NCI-H345 treated with DMSO at 0.1 percent for 48 hours (cell line): ENCODE measurements at regions not wholly inside any gene's neighbourhood (a gene's known extent, or its start where the extent isn't known, plus 50 kb on each side); places are given as distances from the start of the nearest gene placed in this dataset.

Experiments used
- DNase-seq: peaks from one replicate; lab custom pipeline; 2025; ENCODE audit not compliant: unreplicated experiment; lab: John Stamatoyannopoulos, UW

GRCh38 chr3:148077318-148077923, 620.3 kb upstream of the AGTR1 start:
- DNase-seq: no peak

- DNase-seq: no peak
These were observed 619.7 kb upstream of the AGTR1 start for GRCh38 chr3:148077965-148078364.

GRCh38 chr3:148078658-148079057, 619.0 kb upstream of the AGTR1 start:
- DNase-seq: no peak

GRCh38 chr3:148079370-148079769, 618.3 kb upstream of the AGTR1 start:
- DNase-seq: no peak

GRCh38 chr3:148081926-148082325, 615.8 kb upstream of the AGTR1 start:
- no peak for DNase-seq

- no peak for DNase-seq
These were observed 615.0 kb upstream of the AGTR1 start for GRCh38 chr3:148082506-148083280.

- no peak for DNase-seq
These were observed 614.0 kb upstream of the AGTR1 start for GRCh38 chr3:148083526-148084182.

GRCh38 chr3:148084931-148085330, 612.8 kb upstream of the AGTR1 start:
- DNase-seq: no peak

GRCh38 chr3:148087601-148088371, 609.9 kb upstream of the AGTR1 start:
- no peak for DNase-seq

- no peak for DNase-seq
These were observed 608.5 kb upstream of the AGTR1 start for GRCh38 chr3:148089171-148089570.

GRCh38 chr3:148090156-148090555, 607.5 kb upstream of the AGTR1 start:
- no peak for DNase-seq

GRCh38 chr3:148092624-148093347, 604.9 kb upstream of the AGTR1 start:
- no peak for DNase-seq

- no peak for DNase-seq
These were observed 604.0 kb upstream of the AGTR1 start for GRCh38 chr3:148093753-148094152.

- DNase-seq: no peak
These were observed 601.7 kb upstream of the AGTR1 start for GRCh38 chr3:148095962-148096361.

- DNase-seq: no peak
These were observed 597.2 kb upstream of the AGTR1 start for GRCh38 chr3:148100476-148100875.

GRCh38 chr3:148101061-148101460, 596.6 kb upstream of the AGTR1 start:
- DNase-seq: no peak

GRCh38 chr3:148102156-148102555, 595.5 kb upstream of the AGTR1 start:
- DNase-seq: no peak

- DNase-seq: no peak
These were observed 591.6 kb upstream of the AGTR1 start for GRCh38 chr3:148106062-148106461.

GRCh38 chr3:148126956-148127355, 570.7 kb upstream of the AGTR1 start:
- no peak for DNase-seq

- DNase-seq: no peak
These were observed 569.6 kb upstream of the AGTR1 start for GRCh38 chr3:148128136-148128535.
